IPS-18c (cell line): ENCODE measurements at regions not wholly inside any gene's neighbourhood (a gene's known extent, or its start where the extent isn't known, plus 50 kb on each side); places are given as distances from the start of the nearest gene placed in this dataset.

Source experiments
- H3K4me3 ChIP-seq: 2 replicates; pipeline ENCODE4 v1.7.0; 2013; ENCODE audit warnings: low read depth, mild to moderate bottlenecking, low read length, moderate library complexity; ENCODE audit not compliant: insufficient read depth
- H3K9me3 ChIP-seq: one replicate; pipeline ENCODE4 v1.6.1; 2013; ENCODE audit warnings: mild to moderate bottlenecking, low read length, moderate library complexity; ENCODE audit not compliant: control insufficient read depth, insufficient read depth

DNA sequence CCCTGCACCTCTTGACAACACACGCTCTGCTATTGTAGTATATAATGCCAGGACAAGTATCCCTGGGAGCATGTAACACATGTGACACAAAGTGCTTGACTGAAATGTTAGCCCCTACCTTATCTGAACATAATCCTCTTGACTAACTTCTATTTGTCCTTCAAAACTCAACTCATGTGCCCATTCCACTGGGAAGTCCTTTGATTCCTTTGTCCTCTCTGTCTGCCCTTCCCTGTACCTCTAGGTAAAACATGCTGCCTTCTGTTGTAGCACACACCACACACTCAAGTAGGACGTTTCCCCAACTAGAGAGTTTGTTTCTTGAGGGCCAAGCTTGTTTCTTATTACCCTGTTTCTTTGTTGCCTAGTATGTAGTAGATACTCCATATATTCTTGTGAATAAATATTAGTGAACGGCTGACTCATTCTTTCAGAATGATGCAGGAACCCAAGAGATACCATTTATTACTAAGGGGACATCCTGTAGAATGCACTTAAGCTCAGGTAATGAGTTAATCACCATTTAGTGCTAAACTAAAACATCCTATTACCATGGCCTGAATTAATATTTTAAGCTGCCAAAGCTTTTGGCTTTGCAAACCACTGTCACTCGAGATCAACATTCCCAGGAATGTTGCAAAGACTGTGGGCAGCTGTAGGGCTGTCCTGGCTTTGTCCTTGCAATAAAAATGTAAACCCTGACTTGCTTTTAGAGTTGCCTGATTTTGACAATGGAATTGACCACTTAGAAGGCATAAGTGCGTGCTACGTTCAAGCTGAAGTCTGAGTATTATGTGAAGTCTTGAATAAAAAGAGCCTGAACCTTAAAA lies 313.4 kb downstream of the COG6 start:
- Histone ChIP-seq H3K4me3 (no peak overlapping the region), H3K9me3 (no peaks in the 10 kb centered on the region)

GRCh38 chr13:39970177-39970846 lies 314.9 kb downstream of the COG6 start:
- Histone ChIP-seq H3K4me3 (no peak overlapping the region), H3K9me3 (no peaks in the 10 kb centered on the region)

- Histone ChIP-seq H3K9me3 (no peaks in the 10 kb centered on the region), H3K4me3 (no peak overlapping the region)
These were observed 316.1 kb downstream of the COG6 start for GRCh38 chr13:39971526-39971925.

- Histone ChIP-seq H3K4me3 (no peak overlapping the region), H3K9me3 (no peaks in the 10 kb centered on the region)
These were observed 321.0 kb downstream of the COG6 start for GRCh38 chr13:39976481-39976880.

- H3K4me3 ChIP-seq = no peak overlapping the region
- no peaks in the 10 kb centered on the region for H3K9me3 ChIP-seq
These were observed 325.6 kb downstream of the COG6 start for GRCh38 chr13:39981056-39981455.

- Histone ChIP-seq H3K9me3 (no peaks in the 10 kb centered on the region), H3K4me3 (no peak overlapping the region)
These were observed 327.3 kb downstream of the COG6 start for GRCh38 chr13:39982745-39983144.

DNA sequence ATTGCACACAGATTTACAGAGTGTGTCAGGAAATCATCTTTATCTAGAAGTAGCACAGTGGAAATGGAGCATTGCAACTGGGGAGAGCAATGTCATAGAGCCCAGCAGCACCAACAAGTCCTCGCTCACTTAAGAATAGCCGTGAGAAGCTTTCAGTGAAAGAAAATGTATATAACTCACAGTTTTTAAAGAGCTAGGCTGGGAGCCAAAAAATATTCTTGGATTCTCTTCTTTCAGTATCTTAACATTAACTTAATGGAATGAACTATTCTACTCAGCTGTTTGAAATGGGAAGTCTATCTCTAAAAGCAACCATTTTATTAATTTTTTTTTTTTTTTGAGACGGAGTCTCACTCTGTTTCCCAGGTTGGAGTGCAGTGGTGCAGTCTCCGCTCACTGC lies 329.6 kb downstream of the COG6 start:
- H3K4me3 ChIP-seq = no peak overlapping the region
- H3K9me3 ChIP-seq = no peaks in the 10 kb centered on the region

DNA sequence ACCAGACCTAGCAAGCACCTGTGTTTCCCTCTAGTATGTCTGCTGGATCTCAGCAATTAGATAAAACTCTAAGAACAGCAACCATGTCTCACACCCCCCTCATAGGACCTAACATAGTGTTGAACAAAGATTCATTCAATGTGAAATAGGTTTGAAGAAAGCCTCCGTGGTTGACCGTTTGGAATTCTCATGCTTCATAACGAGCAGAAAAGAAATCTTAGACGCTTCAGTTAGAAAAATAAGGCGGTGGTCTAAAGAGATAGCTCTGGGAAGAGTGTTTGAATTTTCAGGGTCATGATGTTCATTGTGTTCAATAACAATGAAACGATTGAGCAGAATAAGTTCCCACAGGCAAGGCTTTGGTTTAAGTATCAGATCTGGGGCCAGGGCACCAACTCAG lies 332.9 kb downstream of the COG6 start:
- H3K4me3 ChIP-seq = no peak overlapping the region
- H3K9me3 ChIP-seq = peaks cover 2% of the 10 kb centered on the region

- Histone ChIP-seq H3K9me3 (peaks cover 4% of the 10 kb centered on the region), H3K4me3 (no peak overlapping the region)
These were observed 342.7 kb downstream of the COG6 start for GRCh38 chr13:39998166-39998565.

DNA sequence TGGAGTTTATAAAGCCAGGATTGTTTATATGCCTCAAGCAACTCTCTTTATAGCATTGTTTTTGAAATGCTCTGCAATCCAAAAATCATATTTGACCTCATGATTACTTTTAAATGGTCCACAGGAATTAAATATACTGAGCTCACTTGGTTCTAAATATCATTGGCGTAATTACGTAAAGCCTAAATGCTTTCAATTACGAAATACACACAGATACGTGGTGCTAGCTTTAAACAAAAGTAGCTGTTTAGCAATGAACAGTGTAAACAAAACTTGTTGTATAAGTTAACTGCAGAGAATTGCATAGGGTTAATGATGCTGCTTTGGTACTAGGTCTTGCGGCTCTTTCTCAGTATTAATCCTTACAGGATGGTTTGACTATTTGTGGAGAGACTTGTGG lies 346.6 kb downstream of the COG6 start:
- Histone ChIP-seq H3K9me3 (peaks cover 4% of the 10 kb centered on the region), H3K4me3 (no peak overlapping the region)

DNA sequence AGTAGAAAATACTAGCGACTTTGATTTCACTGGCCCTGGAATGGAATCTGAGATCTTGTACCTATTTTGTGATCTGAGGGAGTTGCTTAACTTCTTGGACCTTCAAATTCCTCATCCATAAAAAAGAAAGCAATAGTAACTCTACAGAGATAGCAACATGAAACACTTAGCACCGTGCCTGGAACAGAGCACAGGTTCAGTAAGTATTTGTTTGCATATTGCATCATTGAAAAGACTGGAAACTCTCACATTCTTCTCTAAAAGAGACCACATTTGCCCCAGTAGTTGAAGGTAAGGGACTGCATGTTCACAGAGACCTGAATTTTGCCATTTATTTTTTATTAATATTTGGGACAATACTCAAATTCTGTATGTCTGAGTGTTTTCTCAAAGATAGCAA lies 358.1 kb downstream of the COG6 start:
- Histone ChIP-seq H3K4me3 (no peak overlapping the region), H3K9me3 (no peaks in the 10 kb centered on the region)

DNA sequence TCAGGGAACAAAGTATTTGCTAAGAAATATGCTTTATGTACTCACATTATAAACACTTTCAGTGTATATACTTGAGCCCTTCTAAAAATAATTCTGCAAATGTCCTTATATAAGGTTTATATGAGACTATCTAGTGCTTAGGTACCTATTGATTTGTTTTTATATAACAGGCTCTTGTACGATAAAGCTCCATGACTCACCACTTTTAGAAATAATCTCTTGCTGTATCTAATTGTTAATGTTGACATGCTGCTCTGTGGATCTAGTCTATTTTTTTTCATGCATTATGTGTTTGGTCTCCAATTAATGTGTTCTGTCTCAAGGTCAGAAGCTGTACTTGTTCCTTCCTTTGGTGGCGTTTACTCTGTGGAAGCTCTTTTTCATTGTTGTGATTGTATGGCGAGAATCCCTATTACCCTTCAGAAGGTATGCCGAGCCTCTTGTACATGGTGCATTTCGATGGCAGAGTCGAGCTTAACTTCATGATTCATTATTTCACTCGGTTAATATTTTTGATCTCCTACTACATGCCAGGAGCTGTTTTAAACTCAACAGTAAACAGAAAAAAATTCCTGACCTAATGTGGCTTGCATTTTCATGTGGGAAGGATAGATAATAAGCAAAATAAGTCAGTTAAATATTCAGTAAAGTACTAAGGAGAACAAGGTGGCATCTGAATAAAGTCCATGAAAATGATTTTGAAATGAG lies 361.6 kb downstream of the COG6 start:
- H3K9me3 ChIP-seq = no peaks in the 10 kb centered on the region

GRCh38 chr13:40017662-40018262 lies 362.3 kb downstream of the COG6 start:
- H3K4me3 ChIP-seq = no peak overlapping the region
- no peaks in the 10 kb centered on the region for H3K9me3 ChIP-seq

More for the DNA sequence above, 361.6 kb downstream of the COG6 start:
- H3K4me3 ChIP-seq = no peak overlapping the region

DNA sequence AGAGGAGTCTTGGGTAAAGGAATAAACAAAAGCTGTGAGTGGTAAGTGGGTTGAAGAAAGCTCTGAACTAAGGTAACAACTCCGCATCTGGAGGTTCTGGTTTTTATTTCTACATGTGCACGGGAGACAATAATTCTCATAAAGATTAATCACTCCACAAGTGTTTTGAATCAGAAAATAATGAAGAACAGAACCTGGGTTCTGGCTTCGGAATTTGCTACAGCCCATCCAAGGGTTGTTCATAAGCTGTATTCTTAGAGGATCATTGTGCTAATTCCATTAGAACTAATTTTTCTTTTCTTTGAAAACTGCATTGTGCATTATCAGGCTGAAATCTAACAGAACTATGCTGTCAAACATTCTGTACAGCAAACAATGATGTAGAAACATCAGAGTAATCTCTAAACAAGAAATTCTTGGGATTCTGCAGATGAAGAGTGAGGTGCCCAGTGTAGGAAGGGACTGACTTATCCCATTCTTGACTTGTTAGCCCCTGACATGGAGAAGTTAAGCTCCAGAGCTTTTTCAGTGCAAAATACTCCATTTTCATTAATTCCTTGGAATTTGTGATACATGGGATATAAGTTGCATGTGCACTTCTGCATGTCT lies 368.2 kb downstream of the COG6 start:
- H3K9me3 ChIP-seq = no peaks in the 10 kb centered on the region
- no peak overlapping the region for H3K4me3 ChIP-seq

GRCh38 chr13:40024204-40024966 lies 368.9 kb downstream of the COG6 start:
- Histone ChIP-seq H3K9me3 (no peaks in the 10 kb centered on the region), H3K4me3 (no peak overlapping the region)

DNA sequence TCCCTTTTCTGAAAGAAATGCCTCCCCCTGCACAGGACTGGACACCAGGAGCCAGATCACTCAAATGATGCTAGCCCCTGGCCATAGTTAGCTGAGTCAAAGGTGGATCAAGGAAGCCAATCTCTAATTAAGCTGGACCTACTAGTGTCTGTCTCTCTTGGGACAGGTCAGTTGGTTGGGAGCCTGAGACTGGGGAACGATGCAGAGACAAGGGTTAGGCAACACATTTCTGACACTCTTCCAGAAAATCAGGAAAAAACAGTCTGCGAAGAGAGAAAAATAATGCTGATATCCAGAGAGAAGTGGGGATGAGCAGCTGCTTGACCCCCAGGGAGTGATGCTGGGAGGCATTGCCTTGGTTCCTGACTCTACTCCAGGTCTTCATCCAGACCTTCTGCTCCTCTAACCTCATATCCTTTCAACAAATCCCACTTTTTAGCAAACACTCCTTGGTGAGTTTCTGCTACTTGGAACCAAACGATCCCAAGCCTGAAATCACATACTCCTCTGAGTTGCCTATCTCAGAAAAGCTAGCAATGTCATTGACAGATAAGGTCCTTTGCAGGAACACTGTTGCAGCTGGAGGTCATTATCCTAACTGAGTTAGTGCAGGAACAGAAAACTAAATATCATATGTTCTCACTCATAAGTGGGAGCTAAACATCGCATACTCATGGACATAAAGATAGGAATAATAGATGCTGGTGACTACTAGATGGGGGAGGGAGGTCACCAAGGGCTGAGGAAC lies 369.7 kb downstream of the COG6 start:
- H3K4me3 ChIP-seq = no peak overlapping the region
- H3K9me3 ChIP-seq = no peaks in the 10 kb centered on the region
